GM12892 (cell line): ENCODE measurements at regions not wholly inside any gene's neighbourhood (a gene's known extent, or its start where the extent isn't known, plus 50 kb on each side); places are given as distances from the start of the nearest gene placed in this dataset.

Experiments
- POLR2A ChIP-seq: IDR thresholded peaks from 2 replicates; pipeline ENCODE4 v1.6.1; 2011; ENCODE audit warnings: low read depth, low read length, control low read depth
- POLR2AphosphoS5 ChIP-seq: IDR thresholded peaks from 2 replicates; pipeline ENCODE4 v1.6.1; 2011; ENCODE audit warnings: low read depth, low read length, control low read depth

- TF ChIP-seq POLR2A = no peak
- no peak for TF ChIP-seq POLR2AphosphoS5
Observed at GRCh38 chr2:43143756-43144155, 82.7 kb downstream of the ZFP36L2 start.
